Kidney (tissue), 13 donors: ENCODE measurements at regions not wholly inside any gene's neighbourhood (a gene's known extent, or its start where the extent isn't known, plus 50 kb on each side); places are given as distances from the start of the nearest gene placed in this dataset.

Source experiments
- DNase-seq, 5 donors: peaks; one replicate each; pipeline ENCODE4 v3.0.0-alpha.2; 2013 to 2020
- FAIRE-seq: peaks from 2 replicates; lab custom pipeline; 2012; peaks lifted over from hg19 to GRCh38; lab: Jason Lieb, UNC
- H3K27ac ChIP-seq, 2 donors: one replicate each; pipeline ENCODE4 v1.7.0; 2013; ENCODE audit warnings: low read depth in 2 of 2, low read length in 2 of 2, inconsistent platforms in 1 of 2
- H3K27me3 ChIP-seq: one replicate; pipeline ENCODE4 v1.7.1; 2013; ENCODE audit warnings: low read length, inconsistent platforms; ENCODE audit not compliant: control insufficient read depth, insufficient read depth
- H3K36me3 ChIP-seq, 3 donors: one replicate each; pipeline versions ENCODE4 v1.7.0 to v1.7.1; 2013; ENCODE audit warnings: low read length in 3 of 3, control low read depth in 1 of 3, inconsistent platforms in 1 of 3; ENCODE audit not compliant: insufficient read depth in 3 of 3, control insufficient read depth in 2 of 3
- H3K4me1 ChIP-seq, 3 donors: one replicate each; pipeline versions ENCODE4 v1.7.0 to v1.7.1; 2013; ENCODE audit warnings: low read length in 3 of 3, inconsistent platforms in 1 of 3, low read depth in 1 of 3; ENCODE audit not compliant: control insufficient read depth in 2 of 3, insufficient read depth in 2 of 3
- H3K4me3 ChIP-seq, 3 donors: one replicate each; pipeline versions ENCODE4 v1.7.0 to v1.8.1; 2013; ENCODE audit warnings: low read length in 3 of 3, control low read depth in 1 of 3, inconsistent platforms in 1 of 3
- H3K9ac ChIP-seq, 3 donors: one replicate each; pipeline versions ENCODE4 v1.7.0 to v1.7.1; 2013; ENCODE audit warnings: low read length in 3 of 3, control low read depth in 1 of 3, inconsistent platforms in 1 of 3
- H3K9me3 ChIP-seq, 3 donors: one replicate each; pipeline versions ENCODE4 v1.7.0 to v1.7.1; 2013; ENCODE audit warnings: low read length in 3 of 3, control low read depth in 1 of 3, inconsistent platforms in 1 of 3; ENCODE audit not compliant: control insufficient read depth in 2 of 3, insufficient read depth in 1 of 3
- intact Hi-C: fragments of 100-400 bp; cut with DNase I; formaldehyde crosslinking; loops from one replicate; pipeline ENCODE4 v1.11.1; 2022
- TF ChIP-seq, protein P1 (sequence below): IDR thresholded peaks from 3 replicates; pipeline ENCODE4 v1.5.1; 2012; ENCODE audit warnings: mild to moderate bottlenecking, moderate library complexity, borderline replicate concordance; ENCODE audit not compliant: insufficient read depth; ENCODE audit errors: extremely low read depth
- donor health status: control.
- donor health status: control.
- donor health status: control.
- donor health status: control.
- donor health status: control.
- donor health status: DM: yes; HTN: yes; CAD: no.
- donor health status: Normal renal cell carcinoma (clear cell type).

DNA sequence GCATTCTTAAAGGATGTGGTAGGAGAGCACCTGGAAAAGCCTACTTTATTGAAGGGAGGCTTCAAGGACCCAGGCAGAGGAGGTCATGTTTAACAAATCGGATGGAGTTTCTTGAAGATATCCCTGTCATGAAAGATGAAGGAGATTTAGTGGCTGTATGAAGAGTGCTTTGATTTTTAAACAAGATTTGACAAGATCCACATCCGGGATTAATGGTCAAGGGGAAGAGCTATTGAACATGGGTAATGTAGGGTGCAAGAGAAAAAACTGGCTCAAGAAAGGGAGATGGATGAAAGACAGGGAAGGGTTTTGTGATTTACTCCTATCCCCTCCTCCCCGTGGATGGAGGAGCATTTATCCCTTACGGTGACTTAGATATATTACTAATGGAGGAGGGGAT, 113.1 kb upstream of the OSR1 start:
- no peak overlapping the region for H3K4me3 ChIP-seq
- H3K4me1 ChIP-seq: no peaks in the 10 kb centered on the region
- TF ChIP-seq, protein P1, sequence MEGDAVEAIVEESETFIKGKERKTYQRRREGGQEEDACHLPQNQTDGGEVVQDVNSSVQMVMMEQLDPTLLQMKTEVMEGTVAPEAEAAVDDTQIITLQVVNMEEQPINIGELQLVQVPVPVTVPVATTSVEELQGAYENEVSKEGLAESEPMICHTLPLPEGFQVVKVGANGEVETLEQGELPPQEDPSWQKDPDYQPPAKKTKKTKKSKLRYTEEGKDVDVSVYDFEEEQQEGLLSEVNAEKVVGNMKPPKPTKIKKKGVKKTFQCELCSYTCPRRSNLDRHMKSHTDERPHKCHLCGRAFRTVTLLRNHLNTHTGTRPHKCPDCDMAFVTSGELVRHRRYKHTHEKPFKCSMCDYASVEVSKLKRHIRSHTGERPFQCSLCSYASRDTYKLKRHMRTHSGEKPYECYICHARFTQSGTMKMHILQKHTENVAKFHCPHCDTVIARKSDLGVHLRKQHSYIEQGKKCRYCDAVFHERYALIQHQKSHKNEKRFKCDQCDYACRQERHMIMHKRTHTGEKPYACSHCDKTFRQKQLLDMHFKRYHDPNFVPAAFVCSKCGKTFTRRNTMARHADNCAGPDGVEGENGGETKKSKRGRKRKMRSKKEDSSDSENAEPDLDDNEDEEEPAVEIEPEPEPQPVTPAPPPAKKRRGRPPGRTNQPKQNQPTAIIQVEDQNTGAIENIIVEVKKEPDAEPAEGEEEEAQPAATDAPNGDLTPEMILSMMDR: no peak
- FAIRE-seq: no peak
- no peak overlapping the region for H3K9ac ChIP-seq
- DNase-seq: no peak
- H3K27ac ChIP-seq: no peak overlapping the region
- no peaks in the 10 kb centered on the region for H3K36me3 ChIP-seq
- no peaks in the 10 kb centered on the region for H3K27me3 ChIP-seq
- no peaks in the 10 kb centered on the region for H3K9me3 ChIP-seq
- intact Hi-C loops: no loop called here

DNA sequence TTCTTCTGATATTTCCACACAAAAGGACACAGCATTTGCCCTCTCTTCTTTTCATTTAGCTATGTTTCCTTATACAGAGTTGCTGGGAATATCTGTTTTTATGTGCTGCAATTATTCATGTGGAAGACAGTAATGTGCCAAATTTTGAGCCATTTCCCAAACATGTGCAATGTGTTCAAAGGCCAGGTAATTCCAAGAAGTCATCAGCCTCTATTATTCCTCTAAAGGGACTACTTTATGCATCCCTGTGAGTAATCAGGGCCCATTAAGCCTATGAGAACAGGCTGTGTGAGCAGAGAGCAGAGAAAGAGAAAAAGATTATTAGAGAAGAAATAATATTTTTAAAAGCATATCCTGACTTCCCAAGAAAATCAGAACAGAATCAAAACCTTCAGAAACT, 107.6 kb upstream of the OSR1 start:
- TF ChIP-seq, protein P1: no peak
- Histone ChIP-seq H3K27ac (no peak overlapping the region), H3K4me3 (no peak overlapping the region), H3K9me3 (peaks cover 0 to 4% (median 0%) of the 10 kb centered on the region in 3 donors), H3K27me3 (no peaks in the 10 kb centered on the region), H3K9ac (no peak overlapping the region), H3K4me1 (no peaks in the 10 kb centered on the region), H3K36me3 (no peaks in the 10 kb centered on the region)
- DNase-seq (no peak), FAIRE-seq (no peak)
- intact Hi-C loops: no loop called here

DNA sequence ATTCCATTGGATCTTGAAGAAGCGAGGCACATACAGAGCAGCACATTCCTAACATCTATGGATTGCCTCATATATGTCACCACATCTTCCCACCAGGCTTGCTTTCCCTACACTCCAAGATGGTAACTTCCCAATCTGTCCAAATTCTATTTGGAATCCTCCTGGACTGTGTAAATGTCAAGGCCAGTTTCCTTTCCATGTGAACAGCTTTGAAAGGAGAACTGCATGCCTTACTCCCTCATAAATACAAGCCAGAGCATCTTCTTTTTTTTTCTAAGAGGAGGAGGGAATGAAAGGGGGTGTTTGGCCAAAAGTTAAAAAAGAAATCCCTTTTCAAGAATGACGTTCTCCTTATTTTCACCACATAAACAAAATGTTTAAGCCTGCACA, 103.8 kb upstream of the OSR1 start:
- H3K27me3 ChIP-seq: no peaks in the 10 kb centered on the region
- no peak overlapping the region for H3K27ac ChIP-seq
- FAIRE-seq: no peak
- intact Hi-C loops: no loop called here
- H3K9ac ChIP-seq: no peak overlapping the region
- TF ChIP-seq, protein P1: no peak
- no peak overlapping the region for H3K4me3 ChIP-seq
- no peaks in the 10 kb centered on the region for H3K4me1 ChIP-seq
- H3K36me3 ChIP-seq: no peaks in the 10 kb centered on the region
- peak in 1 of 5 donors; percentile 19 for DNase-seq
- H3K9me3 ChIP-seq: peaks cover 0 to 4% (median 0%) of the 10 kb centered on the region in 3 donors

DNA sequence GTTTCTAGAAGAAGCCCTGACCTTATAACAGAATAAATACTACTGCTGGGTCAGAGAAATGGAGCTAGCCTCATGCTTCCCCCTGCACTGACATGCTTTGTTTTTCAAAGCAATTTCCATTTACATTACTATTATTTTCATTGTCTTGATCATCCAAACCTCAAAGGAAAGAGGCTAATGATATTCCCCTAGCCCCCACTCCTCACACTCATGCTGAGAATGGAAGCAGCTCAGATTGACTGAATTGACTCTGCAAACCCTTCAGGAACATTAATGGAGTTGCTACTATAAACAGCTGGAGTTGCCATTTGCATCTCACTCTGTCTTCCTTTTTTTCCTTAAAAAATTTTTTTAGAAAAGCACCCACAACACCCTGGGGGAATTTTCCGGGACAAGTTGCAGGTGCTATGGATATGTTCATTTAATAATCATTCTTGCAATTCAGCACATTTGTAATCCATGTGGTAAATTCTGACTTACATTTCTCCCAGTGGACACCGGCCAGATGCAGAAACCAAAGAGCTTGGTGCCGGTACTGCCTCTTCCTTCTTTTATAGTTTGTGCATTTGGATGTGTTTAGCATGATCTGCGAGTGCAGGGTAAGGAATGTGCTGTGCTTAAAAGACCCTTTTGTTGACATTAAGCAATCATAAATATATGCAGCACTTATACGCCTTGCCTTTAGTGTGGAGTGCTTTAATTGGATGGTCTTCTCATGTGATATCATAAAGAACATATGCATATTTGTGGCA, 103.3 kb upstream of the OSR1 start:
- DNase-seq (no peak), FAIRE-seq (no peak)
- Histone ChIP-seq H3K9ac (no peak overlapping the region), H3K9me3 (peaks cover 0 to 4% (median 0%) of the 10 kb centered on the region in 3 donors), H3K4me3 (no peak overlapping the region), H3K27ac (no peak overlapping the region), H3K4me1 (no peaks in the 10 kb centered on the region), H3K36me3 (no peaks in the 10 kb centered on the region), H3K27me3 (no peaks in the 10 kb centered on the region)
- TF ChIP-seq, protein P1: no peak
- intact Hi-C loops: no loop called here
